ENCODE measurements at regions not wholly inside any gene's neighbourhood (a gene's known extent, or its start where the extent isn't known, plus 50 kb on each side); places are given as distances from the start of the nearest gene placed in this dataset.

- peaks cover under 1% of the 10 kb centered on the region for H3K9me3 Mint-ChIP-seq (ENCODE audit: unreplicated experiment)
- TF ChIP-seq CTCF (IDR thresholded peaks at IDR 0.05; ENCODE audit: insufficient read depth in 1 of 2, low read depth in 1 of 2, low read length in 1 of 2, severe bottlenecking in 1 of 2, unreplicated experiment in 1 of 2), result no peak
Measured at GRCh38 chr2:2877427-2877826, 500.2 kb downstream of the EIPR1 start.

GRCh38 chr2:2876331-2877221 is 501.0 kb downstream of the EIPR1 start:
- no TSS peak for BruUV-seq (replicated peaks)
- ChIA-PET CTCF (no interaction called here), POLR2A (no interaction called here)
- H3K9me3 Mint-ChIP-seq (ENCODE audit: unreplicated experiment), result no peaks in the 10 kb centered on the region
- Histone ChIP-seq H3K9me3 (no peaks in the 10 kb centered on the region), H3K36me3 (ENCODE audit: control insufficient read depth, insufficient read depth, low read length) (no peaks in the 10 kb centered on the region), H3K27me3 (replicated peaks; ENCODE audit: control insufficient read depth, insufficient read depth, low read length) (no peaks in the 10 kb centered on the region), H3K4me3 (ENCODE audit: low read depth, low read length) (no peak overlapping the region), H3K4me1 (no peaks in the 10 kb centered on the region)
- H3K4me3 Mint-ChIP-seq (ENCODE audit: unreplicated experiment), result no peak overlapping the region
- no peaks in the 10 kb centered on the region for H3K4me1 Mint-ChIP-seq (ENCODE audit: low read depth, unreplicated experiment)
- no peak overlapping the region for H3K27ac Mint-ChIP-seq (ENCODE audit: unreplicated experiment)
- intact Hi-C loops (cut with micrococcal nuclease; ENCODE audit: unreplicated experiment), result no loop called here
- H3K27me3 Mint-ChIP-seq (ENCODE audit: insufficient read depth, unreplicated experiment), result peaks cover 6% of the 10 kb centered on the region
- TF ChIP-seq CTCF (IDR thresholded peaks at IDR 0.05; ENCODE audit: insufficient read depth in 1 of 2, low read depth in 1 of 2, low read length in 1 of 2, severe bottlenecking in 1 of 2, unreplicated experiment in 1 of 2), result no peak
- peaks cover 4% of the 10 kb centered on the region for H3K36me3 Mint-ChIP-seq (ENCODE audit: insufficient read depth, unreplicated experiment)
- no peak for DNase-seq

More at GRCh38 chr2:2877427-2877826, 500.2 kb downstream of the EIPR1 start:
- Histone ChIP-seq H3K4me1 (no peaks in the 10 kb centered on the region), H3K36me3 (ENCODE audit: control insufficient read depth, insufficient read depth, low read length) (no peaks in the 10 kb centered on the region), H3K27me3 (replicated peaks; ENCODE audit: control insufficient read depth, insufficient read depth, low read length) (no peaks in the 10 kb centered on the region), H3K9me3 (peaks cover 3% of the 10 kb centered on the region; the same call in 1 of the 2 replicates), H3K4me3 (ENCODE audit: low read depth, low read length) (no peak overlapping the region)
- POLR2A ChIA-PET, result no interaction called here
- no peak for DNase-seq
- no TSS peak for BruUV-seq (replicated peaks)
- Mint-ChIP-seq H3K27ac (ENCODE audit: unreplicated experiment) (no peak overlapping the region), H3K27me3 (ENCODE audit: insufficient read depth, unreplicated experiment) (peaks cover 6% of the 10 kb centered on the region), H3K4me1 (ENCODE audit: low read depth, unreplicated experiment) (no peaks in the 10 kb centered on the region), H3K4me3 (ENCODE audit: unreplicated experiment) (no peak overlapping the region), H3K36me3 (ENCODE audit: insufficient read depth, unreplicated experiment) (peaks cover 4% of the 10 kb centered on the region)
- intact Hi-C loops (cut with micrococcal nuclease; ENCODE audit: unreplicated experiment), result no loop called here
- CTCF ChIA-PET, result no interaction called here

- Mint-ChIP-seq H3K4me1 (ENCODE audit: low read depth, unreplicated experiment) (no peaks in the 10 kb centered on the region), H3K27me3 (ENCODE audit: insufficient read depth, unreplicated experiment) (peaks cover 4% of the 10 kb centered on the region), H3K4me3 (ENCODE audit: unreplicated experiment) (no peak overlapping the region), H3K27ac (ENCODE audit: unreplicated experiment) (no peak overlapping the region), H3K36me3 (ENCODE audit: insufficient read depth, unreplicated experiment) (peaks cover 4% of the 10 kb centered on the region), H3K9me3 (ENCODE audit: unreplicated experiment) (no peaks in the 10 kb centered on the region)
- TF ChIP-seq CTCF (IDR thresholded peaks at IDR 0.05; ENCODE audit: insufficient read depth in 1 of 2, low read depth in 1 of 2, low read length in 1 of 2, severe bottlenecking in 1 of 2, unreplicated experiment in 1 of 2), result no peak
- Histone ChIP-seq H3K27me3 (replicated peaks; ENCODE audit: control insufficient read depth, insufficient read depth, low read length) (no peaks in the 10 kb centered on the region), H3K4me3 (ENCODE audit: low read depth, low read length) (no peak overlapping the region), H3K36me3 (ENCODE audit: control insufficient read depth, insufficient read depth, low read length) (no peaks in the 10 kb centered on the region), H3K4me1 (no peaks in the 10 kb centered on the region), H3K9me3 (no peaks in the 10 kb centered on the region)
- no TSS peak for BruUV-seq (replicated peaks)
- ChIA-PET CTCF (no interaction called here), POLR2A (no interaction called here)
- intact Hi-C loops (cut with micrococcal nuclease; ENCODE audit: unreplicated experiment), result no loop called here
- DNase-seq, result no peak
Measured at GRCh38 chr2:2875831-2876230, 501.8 kb downstream of the EIPR1 start.

Measured in Caco-2 (cell line).